Adipocyte (in vitro differentiated cells): ENCODE measurements at regions not wholly inside any gene's neighbourhood (a gene's known extent, or its start where the extent isn't known, plus 50 kb on each side); places are given as distances from the start of the nearest gene placed in this dataset.
A peak's percentile ranks its signal among the peaks of the same experiment; 100 is the strongest.

Experiments
- DNase-seq: peaks from one replicate; pipeline ENCODE4 v3.0.0-alpha.2; 2015; ENCODE audit warnings: low read depth
- H3K27me3 ChIP-seq: replicated peaks from 2 replicates; pipeline ENCODE4 v1.7.0; 2013; ENCODE audit warnings: mild to moderate bottlenecking, low read length, moderate library complexity; ENCODE audit not compliant: control insufficient read depth, insufficient read depth
- H3K36me3 ChIP-seq: 2 replicates; pipeline ENCODE4 v1.7.0; 2013; ENCODE audit warnings: low read length, mild to moderate bottlenecking, moderate library complexity; ENCODE audit not compliant: control insufficient read depth, insufficient read depth, severe bottlenecking
- H3K4me1 ChIP-seq: 2 replicates; pipeline ENCODE4 v1.7.0; 2013; ENCODE audit warnings: mild to moderate bottlenecking, low read length, moderate library complexity; ENCODE audit not compliant: control insufficient read depth, insufficient read depth
- H3K4me3 ChIP-seq: 2 replicates; pipeline ENCODE4 v1.7.0; 2013; ENCODE audit warnings: mild to moderate bottlenecking, low read length, moderate library complexity
- H3K9ac ChIP-seq: 2 replicates; pipeline ENCODE4 v1.7.0; 2013; ENCODE audit warnings: mild to moderate bottlenecking, low read length, moderate library complexity
- H3K9me3 ChIP-seq: 2 replicates; pipeline ENCODE4 v1.7.0; 2013; ENCODE audit warnings: mild to moderate bottlenecking, low read length, moderate library complexity; ENCODE audit not compliant: control insufficient read depth

DNA sequence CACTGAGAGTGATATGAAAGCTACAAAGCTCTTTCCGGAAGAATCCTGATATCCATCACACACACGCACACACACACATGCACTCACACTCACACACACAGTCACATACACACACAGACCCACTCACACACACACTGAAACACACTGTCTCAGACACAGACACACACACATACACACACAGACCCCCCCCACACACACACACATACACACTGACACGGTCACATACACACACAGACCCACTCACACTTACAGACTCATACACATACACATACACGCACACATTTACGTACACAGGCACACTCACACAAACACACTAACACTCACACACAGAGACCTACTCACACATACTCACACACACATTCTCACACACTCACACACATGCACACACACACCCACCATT is 58.6 kb downstream of the LIG4 start:
- DNase-seq: no peak
- peaks cover 4% of the 10 kb centered on the region for H3K27me3 ChIP-seq
- H3K36me3 ChIP-seq: no peaks in the 10 kb centered on the region
- H3K9ac ChIP-seq: no peak overlapping the region
- H3K4me1 ChIP-seq: no peaks in the 10 kb centered on the region
- no peak overlapping the region for H3K4me3 ChIP-seq
- H3K9me3 ChIP-seq: peaks cover 12% of the 10 kb centered on the region

DNA sequence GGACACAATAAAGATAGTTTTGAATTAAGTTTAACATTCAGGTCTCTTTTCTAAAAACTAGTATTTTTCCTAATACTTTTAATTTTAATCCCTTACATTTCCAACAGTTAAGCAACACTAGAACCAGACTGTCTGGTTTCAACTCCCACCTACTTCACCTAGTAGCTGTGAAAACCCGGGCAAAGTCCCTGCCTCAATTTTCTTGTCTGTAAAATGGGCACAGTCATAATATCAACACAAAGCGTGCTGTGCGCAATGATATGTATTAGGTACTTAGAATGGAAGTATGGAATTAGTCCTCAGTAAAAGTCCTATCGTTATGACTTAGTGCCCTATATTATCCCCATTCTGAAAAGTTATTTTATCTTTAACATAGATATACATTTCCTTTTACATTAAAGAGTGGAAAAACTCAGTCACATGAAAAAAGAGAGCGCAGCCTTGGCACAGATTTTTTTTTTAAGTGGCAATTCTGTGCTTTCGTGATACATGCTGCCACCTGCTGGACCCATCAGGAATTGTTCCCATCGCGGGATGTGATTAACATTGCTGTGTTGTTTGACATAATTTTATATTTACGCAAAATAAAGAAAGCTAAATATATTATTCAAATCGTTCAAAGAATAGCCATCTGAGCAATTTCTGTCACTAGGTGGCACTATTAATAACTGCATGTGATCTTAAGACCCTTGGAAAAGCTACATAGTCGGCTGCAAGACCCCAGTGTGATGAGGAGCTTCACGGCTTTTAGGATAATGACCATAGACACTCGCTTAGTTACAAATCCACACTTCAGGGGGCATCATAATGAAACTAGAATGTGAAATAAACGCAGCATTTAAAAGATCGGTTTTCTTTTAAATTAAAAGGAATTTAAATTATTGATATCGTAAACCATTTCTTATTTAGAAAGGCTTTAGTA is 59.9 kb downstream of the LIG4 start:
- Histone ChIP-seq H3K27me3 (peaks cover 4% of the 10 kb centered on the region), H3K9me3 (peaks cover 12% of the 10 kb centered on the region), H3K36me3 (no peaks in the 10 kb centered on the region), H3K4me3 (no peak overlapping the region), H3K4me1 (no peaks in the 10 kb centered on the region), H3K9ac (no peak overlapping the region)
- peak; percentile 80 for DNase-seq

DNA sequence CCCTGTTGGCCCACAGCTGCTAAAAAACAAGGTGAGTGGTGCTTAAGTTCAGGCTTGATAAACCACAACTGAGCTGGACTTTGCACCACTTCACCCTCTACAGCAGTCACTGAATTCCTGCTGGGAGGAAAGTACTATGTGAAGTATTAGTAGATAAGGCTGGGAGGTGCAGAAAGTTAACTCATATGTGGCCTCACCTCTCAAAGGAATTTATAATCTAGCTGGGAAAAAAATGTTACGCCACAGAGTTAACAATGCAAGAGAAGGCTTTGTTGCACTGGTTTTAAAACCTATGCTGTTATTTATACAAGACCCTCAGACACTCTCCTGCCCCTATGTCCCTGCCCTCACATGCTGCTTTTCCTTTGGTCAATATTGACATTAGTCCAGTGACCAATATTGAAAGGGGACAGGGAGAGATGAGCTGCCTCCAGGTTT is 60.9 kb downstream of the LIG4 start:
- no peak for DNase-seq
- Histone ChIP-seq H3K9me3 (peaks cover 12% of the 10 kb centered on the region), H3K4me1 (no peaks in the 10 kb centered on the region)

DNA sequence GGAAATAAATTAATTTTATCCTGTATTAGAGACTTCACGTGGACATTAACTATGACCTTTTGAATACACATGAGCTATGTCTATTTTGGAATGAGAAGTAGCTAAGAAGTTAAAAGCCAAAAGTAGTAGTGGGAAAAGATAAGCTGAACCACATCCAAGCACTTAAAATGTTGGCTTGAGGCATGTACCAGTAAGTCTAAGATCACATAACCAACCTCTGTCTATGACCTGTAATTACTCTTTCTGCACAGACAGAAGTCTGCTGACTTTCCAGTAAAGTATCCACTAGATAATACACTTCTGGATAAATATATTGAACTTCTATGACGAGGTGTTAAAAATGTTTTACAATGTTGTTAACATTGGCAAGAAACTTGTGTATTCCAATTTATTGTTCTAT is 68.7 kb downstream of the LIG4 start:
- no peaks in the 10 kb centered on the region for H3K36me3 ChIP-seq
- H3K9ac ChIP-seq: no peak overlapping the region
- no peaks in the 10 kb centered on the region for H3K4me1 ChIP-seq
- H3K9me3 ChIP-seq: no peaks in the 10 kb centered on the region
- H3K27me3 ChIP-seq: peaks cover 4% of the 10 kb centered on the region
- DNase-seq: no peak
- no peak overlapping the region for H3K4me3 ChIP-seq

More for the DNA sequence above, 60.9 kb downstream of the LIG4 start:
- H3K36me3 ChIP-seq: no peaks in the 10 kb centered on the region
- H3K27me3 ChIP-seq: peaks cover 4% of the 10 kb centered on the region
- no peak overlapping the region for H3K9ac ChIP-seq
- H3K4me3 ChIP-seq: no peak overlapping the region

DNA sequence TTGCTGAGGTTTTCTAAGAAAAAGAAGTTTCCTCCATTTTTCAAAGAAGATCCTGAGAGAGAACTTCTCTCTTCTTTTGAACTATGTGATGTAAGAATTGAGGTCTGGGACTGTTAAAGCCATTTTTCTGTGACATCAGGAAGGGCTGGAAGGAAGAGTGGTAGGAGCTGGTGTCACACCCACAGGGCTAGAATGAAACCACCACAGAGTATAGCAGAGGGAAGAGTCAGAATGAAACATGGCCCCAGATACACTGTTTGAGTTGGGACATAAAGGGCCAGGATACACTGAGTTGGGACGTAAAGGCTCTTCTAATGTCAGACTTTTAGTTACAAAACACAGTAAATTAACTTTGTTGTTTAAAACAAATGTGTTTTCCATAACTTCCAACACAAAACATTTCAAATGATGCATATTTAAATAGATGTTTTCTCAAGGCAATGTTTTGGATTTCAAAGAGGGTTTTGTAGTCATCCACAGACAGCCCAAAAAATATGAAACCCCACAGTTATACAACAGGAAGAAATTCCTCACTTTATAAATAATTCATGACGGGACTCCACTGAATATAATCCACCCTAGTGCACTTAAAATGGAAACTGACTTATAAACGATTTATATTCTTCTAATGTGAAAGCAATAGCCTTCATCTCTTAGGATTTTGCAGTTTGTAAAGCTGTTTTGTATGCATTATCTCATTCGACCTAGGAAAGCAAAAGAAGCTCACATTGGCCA is 72.5 kb downstream of the LIG4 start:
- Histone ChIP-seq H3K4me1 (no peaks in the 10 kb centered on the region), H3K9ac (no peak overlapping the region), H3K27me3 (peaks cover 4% of the 10 kb centered on the region), H3K9me3 (no peaks in the 10 kb centered on the region), H3K4me3 (no peak overlapping the region), H3K36me3 (no peaks in the 10 kb centered on the region)
- DNase-seq: no peak

DNA sequence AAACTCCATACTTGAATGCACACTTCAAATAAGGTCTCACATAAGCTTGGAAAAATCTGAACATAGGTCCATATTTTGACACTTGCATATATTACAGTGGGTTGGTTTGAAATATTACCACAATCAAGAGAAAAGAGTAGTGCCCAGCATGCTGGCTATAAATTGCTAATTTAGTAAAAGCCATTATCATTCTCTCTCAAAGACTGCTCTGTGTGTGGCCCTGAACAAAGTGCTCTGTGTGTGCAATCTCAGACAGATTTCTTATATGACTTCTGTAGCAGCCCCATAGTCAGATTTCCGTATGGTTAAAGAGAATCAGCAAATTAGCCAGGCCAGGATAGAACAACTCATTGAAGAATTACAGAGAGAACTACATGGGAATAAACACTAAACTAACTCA is 78.2 kb downstream of the LIG4 start:
- no peaks in the 10 kb centered on the region for H3K4me1 ChIP-seq
- H3K36me3 ChIP-seq: no peaks in the 10 kb centered on the region
- H3K9me3 ChIP-seq: no peaks in the 10 kb centered on the region
- no peak overlapping the region for H3K9ac ChIP-seq
- no peak for DNase-seq
- no peak overlapping the region for H3K4me3 ChIP-seq
- peaks cover under 1% of the 10 kb centered on the region for H3K27me3 ChIP-seq

DNA sequence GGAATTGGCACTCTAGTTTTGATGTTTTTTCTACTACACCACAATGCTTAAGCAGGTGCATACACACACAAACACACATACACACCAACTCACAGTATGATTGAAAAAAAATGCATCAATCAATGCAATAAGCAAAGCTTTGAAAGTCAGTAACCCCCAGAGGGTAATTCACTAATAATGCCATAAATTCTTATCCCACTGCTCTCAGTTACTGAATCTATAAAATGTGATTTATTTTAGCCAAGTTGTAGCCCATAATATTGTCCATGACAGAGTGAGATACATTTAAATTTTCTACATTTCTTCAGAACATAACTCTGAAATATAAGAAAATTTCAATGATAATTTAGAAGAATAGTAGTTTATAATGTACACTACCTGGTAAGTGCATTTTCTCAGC is 87.9 kb downstream of the LIG4 start:
- Histone ChIP-seq H3K4me3 (no peak overlapping the region), H3K9me3 (no peaks in the 10 kb centered on the region), H3K27me3 (no peaks in the 10 kb centered on the region), H3K36me3 (no peaks in the 10 kb centered on the region), H3K9ac (no peak overlapping the region), H3K4me1 (no peaks in the 10 kb centered on the region)
- DNase-seq: no peak

DNA sequence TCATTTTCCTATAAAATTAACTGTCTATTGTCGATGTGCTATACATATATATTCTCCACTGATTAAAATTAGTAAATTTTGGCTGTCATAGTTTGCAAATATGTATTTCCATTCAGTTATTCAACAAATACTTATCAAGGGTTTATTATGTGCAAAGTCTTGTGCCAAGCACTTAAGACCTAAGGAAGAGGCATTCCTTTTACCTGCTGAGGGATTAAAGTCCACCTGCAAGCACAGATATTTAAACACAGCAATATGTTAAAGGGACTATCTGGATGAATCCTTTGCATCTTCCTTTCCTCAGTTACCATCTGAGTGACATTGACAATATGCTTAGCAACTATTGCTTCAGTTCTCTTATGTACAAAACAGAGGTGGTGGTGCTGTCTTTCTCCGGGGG is 89.3 kb downstream of the LIG4 start:
- Histone ChIP-seq H3K9me3 (no peaks in the 10 kb centered on the region), H3K4me1 (no peaks in the 10 kb centered on the region), H3K4me3 (no peak overlapping the region), H3K36me3 (no peaks in the 10 kb centered on the region), H3K27me3 (no peaks in the 10 kb centered on the region), H3K9ac (no peak overlapping the region)
- DNase-seq: no peak

DNA sequence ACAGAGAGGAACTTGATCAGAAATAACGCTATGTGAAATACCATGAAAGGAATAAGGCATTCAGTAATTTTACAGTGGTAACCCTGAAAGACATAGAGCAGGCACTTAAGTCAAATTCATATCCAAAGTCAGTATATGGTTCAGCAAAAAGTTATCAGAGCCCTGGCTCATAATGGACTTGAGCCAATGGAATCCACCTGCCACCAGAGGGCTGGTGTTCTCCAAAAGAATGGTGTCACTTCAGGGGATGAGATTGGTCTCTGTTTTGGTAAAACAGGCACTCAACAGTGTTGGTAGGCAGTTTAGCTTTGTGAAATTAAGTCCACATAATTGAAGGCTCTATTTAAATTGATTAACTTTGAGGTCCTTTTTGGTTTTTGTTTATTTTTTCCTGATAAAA is 93.9 kb downstream of the LIG4 start:
- no peak overlapping the region for H3K9ac ChIP-seq
- no peak for DNase-seq
- no peaks in the 10 kb centered on the region for H3K4me1 ChIP-seq
- H3K4me3 ChIP-seq: no peak overlapping the region
- no peaks in the 10 kb centered on the region for H3K36me3 ChIP-seq
- H3K27me3 ChIP-seq: no peaks in the 10 kb centered on the region
- H3K9me3 ChIP-seq: no peaks in the 10 kb centered on the region

DNA sequence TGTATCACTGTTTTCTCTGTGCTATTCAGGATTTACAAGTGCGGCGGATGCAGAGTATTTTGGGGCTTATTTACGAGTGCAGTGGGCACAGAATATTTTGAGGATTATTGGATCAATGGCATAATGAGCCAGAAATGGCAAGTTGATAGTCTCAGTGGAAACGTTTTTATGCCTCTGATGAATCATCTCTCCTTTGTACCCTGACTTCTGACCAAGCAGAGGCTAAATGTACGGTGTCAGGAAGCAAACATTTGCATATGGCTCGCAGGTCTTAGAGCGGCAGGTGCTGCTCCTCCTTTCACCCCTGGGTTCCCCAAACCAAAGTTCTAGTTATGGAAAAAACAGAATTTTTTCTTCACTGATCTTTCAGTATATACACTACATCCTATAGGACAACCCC is 94.5 kb downstream of the LIG4 start:
- no peak overlapping the region for H3K4me3 ChIP-seq
- H3K4me1 ChIP-seq: no peaks in the 10 kb centered on the region
- no peaks in the 10 kb centered on the region for H3K9me3 ChIP-seq
- no peaks in the 10 kb centered on the region for H3K36me3 ChIP-seq
- no peaks in the 10 kb centered on the region for H3K27me3 ChIP-seq
- no peak for DNase-seq
- no peak overlapping the region for H3K9ac ChIP-seq

DNA sequence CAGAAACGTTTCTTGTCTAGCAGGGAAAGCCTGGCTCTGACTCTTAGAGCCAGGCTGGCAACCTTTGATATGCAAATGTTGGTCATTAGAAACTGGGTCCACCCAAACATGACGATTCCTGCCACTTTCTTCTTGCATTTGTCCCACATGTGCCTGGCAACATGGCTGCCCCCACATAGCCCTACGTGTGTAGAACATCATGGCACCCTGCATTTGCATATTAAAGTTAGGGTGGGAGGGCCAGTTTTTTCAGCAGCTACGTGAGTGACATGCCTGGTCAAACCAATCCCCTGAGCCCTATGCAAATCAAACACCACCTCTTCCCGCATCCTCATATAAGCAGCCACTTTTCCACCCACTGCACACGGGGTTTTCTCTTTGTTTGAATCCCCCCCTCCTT is 95.0 kb downstream of the LIG4 start:
- Histone ChIP-seq H3K27me3 (no peaks in the 10 kb centered on the region), H3K4me1 (no peaks in the 10 kb centered on the region), H3K9me3 (no peaks in the 10 kb centered on the region), H3K9ac (no peak overlapping the region), H3K36me3 (no peaks in the 10 kb centered on the region), H3K4me3 (no peak overlapping the region)
- no peak for DNase-seq
